Naive thymus-derived CD8-positive, alpha-beta T cell (primary cell): ENCODE measurements at regions not wholly inside any gene's neighbourhood (a gene's known extent, or its start where the extent isn't known, plus 50 kb on each side); places are given as distances from the start of the nearest gene placed in this dataset.

ENCODE experiments used
- ATAC-seq, 2 donors: fragments of 150-1000 bp; cut with Tn5 transposase in 1 of 2; sonication (Bioruptor Pico), chemical (Tn5 transposase) in 1 of 2; 1 replicate in 1 of 2; 2 replicates in 1 of 2; pipeline ENCODE4 v1.10.0; 2021; ENCODE audit warnings: mild to moderate bottlenecking in 2 of 2, moderate library complexity in 2 of 2
- POLR2A ChIA-PET: fragments of 350-600 bp; sonication (Branson Sonifier 250); formaldehyde crosslinking; loops from one replicate; lab custom pipeline; 2021; ENCODE audit warnings: antibody characterized with exemption; lab: Charles Lee
- DNase-seq, 10 donors: peaks; one replicate each; pipeline versions ENCODE4 v3.0.0 to v3.0.0-alpha.2; 2020 to 2022
- H3K27ac Mint-ChIP-seq, 10 donors: one replicate each; pipeline ENCODE4 v1.8.0; 2020 to 2022; ENCODE audit warnings: mild to moderate bottlenecking in 10 of 10, mixed read lengths in 10 of 10, moderate library complexity in 4 of 10, inconsistent platforms in 1 of 10
- H3K27me3 Mint-ChIP-seq, 5 donors: one replicate each; pipeline ENCODE4 v1.8.0; 2021 to 2022; ENCODE audit warnings: mixed read lengths in 5 of 5
- H3K36me3 Mint-ChIP-seq, 3 donors: one replicate each; pipeline ENCODE4 v1.8.0; 2020 to 2022; ENCODE audit warnings: mixed read lengths in 3 of 3, mild to moderate bottlenecking in 2 of 3, inconsistent platforms in 1 of 3
- H3K4me1 Mint-ChIP-seq, 4 donors: one replicate each; pipeline ENCODE4 v1.8.0; 2021 to 2022; ENCODE audit warnings: mixed read lengths in 4 of 4
- H3K4me3 Mint-ChIP-seq, 10 donors: one replicate each; pipeline ENCODE4 v1.8.0; 2020 to 2022; ENCODE audit warnings: mild to moderate bottlenecking in 10 of 10, mixed read lengths in 10 of 10, moderate library complexity in 6 of 10, inconsistent platforms in 1 of 10
- H3K9me3 Mint-ChIP-seq, 9 donors: one replicate each; pipeline ENCODE4 v1.8.0; 2020 to 2022; ENCODE audit warnings: mixed read lengths in 9 of 9, mild to moderate bottlenecking in 3 of 9, inconsistent platforms in 1 of 9, moderate library complexity in 1 of 9

GRCh38 chr2:217539126-217539525 is 463.7 kb downstream of the TNS1 start:
- Mint-ChIP-seq H3K36me3 (peaks cover 2 to 31% (median 7%) of the 10 kb centered on the region in 3 donors), H3K4me1 (no peaks in the 10 kb centered on the region), H3K27ac (no peak overlapping the region), H3K27me3 (peaks cover 0 to 1% (median 0%) of the 10 kb centered on the region in 5 donors), H3K9me3 (peaks cover 0 to 19% (median 10%) of the 10 kb centered on the region in 9 donors), H3K4me3 (no peak overlapping the region)
- POLR2A ChIA-PET = no interaction called here
- ATAC-seq = no peak
- no peak for DNase-seq

GRCh38 chr2:217538719-217539118 is 464.1 kb downstream of the TNS1 start:
- H3K4me1 Mint-ChIP-seq = no peaks in the 10 kb centered on the region
- H3K27ac Mint-ChIP-seq = no peak overlapping the region
- DNase-seq (no peak), ATAC-seq (no peak)
- H3K9me3 Mint-ChIP-seq = peaks cover 0 to 15% (median 6%) of the 10 kb centered on the region in 9 donors
- POLR2A ChIA-PET = no interaction called here
- peaks cover 0 to 1% (median 0%) of the 10 kb centered on the region in 5 donors for H3K27me3 Mint-ChIP-seq
- H3K36me3 Mint-ChIP-seq = peaks cover 0 to 27% (median 4%) of the 10 kb centered on the region in 3 donors
- no peak overlapping the region for H3K4me3 Mint-ChIP-seq

GRCh38 chr2:217535957-217536708 is 466.7 kb downstream of the TNS1 start:
- H3K36me3 Mint-ChIP-seq = peaks cover 0 to 17% (median 3%) of the 10 kb centered on the region in 3 donors
- no peak overlapping the region for H3K4me3 Mint-ChIP-seq
- H3K9me3 Mint-ChIP-seq = peaks cover 0 to 12% (median 0%) of the 10 kb centered on the region in 9 donors
- ATAC-seq = no peak
- no peak for DNase-seq
- no peak overlapping the region for H3K27ac Mint-ChIP-seq
- H3K4me1 Mint-ChIP-seq = no peaks in the 10 kb centered on the region
- POLR2A ChIA-PET = no interaction called here
- peaks cover 0 to 3% (median 0%) of the 10 kb centered on the region in 5 donors for H3K27me3 Mint-ChIP-seq

- H3K4me3 Mint-ChIP-seq = no peak overlapping the region
- H3K27ac Mint-ChIP-seq = no peak overlapping the region
- no peaks in the 10 kb centered on the region for H3K4me1 Mint-ChIP-seq
- peaks cover 0 to 6% (median 0%) of the 10 kb centered on the region in 5 donors for H3K27me3 Mint-ChIP-seq
- POLR2A ChIA-PET = no interaction called here
- H3K36me3 Mint-ChIP-seq = peaks cover 3 to 14% (median 8%) of the 10 kb centered on the region in 3 donors
- ATAC-seq = no peak
- no peak for DNase-seq
- H3K9me3 Mint-ChIP-seq = peaks cover 0 to 12% (median 0%) of the 10 kb centered on the region in 9 donors
Measured at GRCh38 chr2:217530392-217531090, 472.3 kb downstream of the TNS1 start.

GRCh38 chr2:217529271-217529670 is 473.5 kb downstream of the TNS1 start:
- Mint-ChIP-seq H3K27me3 (peaks cover 0 to 4% (median 0%) of the 10 kb centered on the region in 5 donors), H3K36me3 (peaks cover 3 to 14% (median 8%) of the 10 kb centered on the region in 3 donors), H3K27ac (no peak overlapping the region), H3K9me3 (peaks cover 0 to 12% (median 0%) of the 10 kb centered on the region in 9 donors), H3K4me1 (no peaks in the 10 kb centered on the region), H3K4me3 (no peak overlapping the region)
- POLR2A ChIA-PET = no interaction called here
- DNase-seq = no peak
- no peak for ATAC-seq

GRCh38 chr2:217527590-217528202 is 475.1 kb downstream of the TNS1 start:
- Mint-ChIP-seq H3K4me1 (peaks cover 0 to 3% (median 0%) of the 10 kb centered on the region in 4 donors), H3K4me3 (no peak overlapping the region), H3K36me3 (peaks cover under 1 to 9% (median 6%) of the 10 kb centered on the region in 3 donors), H3K27me3 (peaks cover 0 to 3% (median 0%) of the 10 kb centered on the region in 5 donors), H3K27ac (no peak overlapping the region), H3K9me3 (peaks cover 0 to 3% (median 0%) of the 10 kb centered on the region in 9 donors)
- POLR2A ChIA-PET = no interaction called here
- ATAC-seq = no peak
- no peak for DNase-seq

- POLR2A ChIA-PET = no interaction called here
- no peak overlapping the region for H3K27ac Mint-ChIP-seq
- no peak for DNase-seq
- peaks cover 0 to 9% (median 5%) of the 10 kb centered on the region in 3 donors for H3K36me3 Mint-ChIP-seq
- no peak for ATAC-seq
- H3K4me1 Mint-ChIP-seq = peaks cover 0 to 3% (median 0%) of the 10 kb centered on the region in 4 donors
- no peak overlapping the region for H3K4me3 Mint-ChIP-seq
- peaks cover 0 to 3% (median 0%) of the 10 kb centered on the region in 9 donors for H3K9me3 Mint-ChIP-seq
- peaks cover 0 to 3% (median 0%) of the 10 kb centered on the region in 5 donors for H3K27me3 Mint-ChIP-seq
Measured at GRCh38 chr2:217525076-217525475, 477.7 kb downstream of the TNS1 start.

GRCh38 chr2:217523286-217523685 is 479.5 kb downstream of the TNS1 start:
- H3K9me3 Mint-ChIP-seq = peaks cover 0 to 3% (median 0%) of the 10 kb centered on the region in 9 donors
- no peak overlapping the region for H3K4me3 Mint-ChIP-seq
- DNase-seq (no peak), ATAC-seq (no peak)
- H3K4me1 Mint-ChIP-seq = peaks cover 0 to 3% (median 0%) of the 10 kb centered on the region in 4 donors
- no peak overlapping the region for H3K27ac Mint-ChIP-seq
- H3K27me3 Mint-ChIP-seq = peaks cover 0 to 3% (median 0%) of the 10 kb centered on the region in 5 donors
- POLR2A ChIA-PET = no interaction called here
- H3K36me3 Mint-ChIP-seq = peaks cover 0 to 9% (median 0%) of the 10 kb centered on the region in 3 donors

- ATAC-seq (no peak), DNase-seq (no peak)
- Mint-ChIP-seq H3K27ac (no peak overlapping the region), H3K27me3 (no peaks in the 10 kb centered on the region), H3K9me3 (no peaks in the 10 kb centered on the region), H3K4me1 (peaks cover 0 to 3% (median 0%) of the 10 kb centered on the region in 4 donors), H3K36me3 (peaks cover 0 to 4% (median 0%) of the 10 kb centered on the region in 3 donors), H3K4me3 (no peak overlapping the region)
- POLR2A ChIA-PET = no interaction called here
Measured at GRCh38 chr2:217521820-217522219, 481.0 kb downstream of the TNS1 start.

GRCh38 chr2:217520356-217521010 is 482.3 kb downstream of the TNS1 start:
- Mint-ChIP-seq H3K4me3 (no peak overlapping the region), H3K36me3 (peaks cover 0 to 2% (median 0%) of the 10 kb centered on the region in 3 donors), H3K27ac (no peak overlapping the region), H3K27me3 (no peaks in the 10 kb centered on the region), H3K4me1 (peaks cover 0 to 3% (median 0%) of the 10 kb centered on the region in 4 donors), H3K9me3 (no peaks in the 10 kb centered on the region)
- POLR2A ChIA-PET = no interaction called here
- DNase-seq = no peak
- no peak for ATAC-seq

- Mint-ChIP-seq H3K27ac (no peak overlapping the region), H3K4me1 (peaks cover 0 to 5% (median under 1%) of the 10 kb centered on the region in 4 donors), H3K9me3 (no peaks in the 10 kb centered on the region), H3K27me3 (peaks cover 0 to 4% (median 0%) of the 10 kb centered on the region in 5 donors), H3K36me3 (no peaks in the 10 kb centered on the region), H3K4me3 (no peak overlapping the region)
- ATAC-seq (no peak), DNase-seq (no peak)
- POLR2A ChIA-PET = no interaction called here
Measured at GRCh38 chr2:217517402-217517801, 485.4 kb downstream of the TNS1 start.

- ATAC-seq = no peak
Measured at GRCh38 chr2:217515615-217516309, 487.0 kb downstream of the TNS1 start.

More at GRCh38 chr2:217515615-217516309, 487.0 kb downstream of the TNS1 start:
- Mint-ChIP-seq H3K27ac (no peak overlapping the region), H3K27me3 (peaks cover 0 to 9% (median 4%) of the 10 kb centered on the region in 5 donors), H3K4me3 (no peak overlapping the region), H3K36me3 (no peaks in the 10 kb centered on the region), H3K9me3 (no peaks in the 10 kb centered on the region), H3K4me1 (peaks cover 0 to 5% (median 3%) of the 10 kb centered on the region in 4 donors)
- POLR2A ChIA-PET = no interaction called here
- DNase-seq = no peak
